Muscle layer of duodenum (tissue), 2 donors: ENCODE measurements at regions not wholly inside any gene's neighbourhood (a gene's known extent, or its start where the extent isn't known, plus 50 kb on each side); places are given as distances from the start of the nearest gene placed in this dataset.

ENCODE experiments used
- H3K27ac ChIP-seq: one replicate; pipeline ENCODE4 v1.7.0; 2013; ENCODE audit warnings: mild to moderate bottlenecking, low read length
- H3K27me3 ChIP-seq: one replicate; pipeline ENCODE4 v1.7.0; 2013; ENCODE audit warnings: low read depth, mild to moderate bottlenecking, control low read depth, low read length
- H3K36me3 ChIP-seq, 2 donors: one replicate each; pipeline ENCODE4 v1.7.0; 2013; ENCODE audit warnings: low read length in 2 of 2, control low read depth in 1 of 2, mild to moderate bottlenecking in 1 of 2; ENCODE audit not compliant: insufficient read depth in 2 of 2, control insufficient read depth in 1 of 2
- H3K4me1 ChIP-seq, 2 donors: one replicate each; pipeline ENCODE4 v1.7.0; 2013; ENCODE audit warnings: low read length in 2 of 2, mild to moderate bottlenecking in 2 of 2, control low read depth in 1 of 2, moderate library complexity in 1 of 2; ENCODE audit not compliant: insufficient read depth in 2 of 2, control insufficient read depth in 1 of 2
- H3K4me3 ChIP-seq, 2 donors: one replicate each; pipeline ENCODE4 v1.7.0; 2013; ENCODE audit warnings: low read length in 2 of 2, low read depth in 1 of 2, mild to moderate bottlenecking in 1 of 2
- H3K9me3 ChIP-seq, 2 donors: one replicate each; pipeline ENCODE4 v1.7.0; 2013; ENCODE audit warnings: low read length in 2 of 2, control low read depth in 1 of 2, mild to moderate bottlenecking in 1 of 2; ENCODE audit not compliant: control insufficient read depth in 1 of 2
- donor health status: healthy.

DNA sequence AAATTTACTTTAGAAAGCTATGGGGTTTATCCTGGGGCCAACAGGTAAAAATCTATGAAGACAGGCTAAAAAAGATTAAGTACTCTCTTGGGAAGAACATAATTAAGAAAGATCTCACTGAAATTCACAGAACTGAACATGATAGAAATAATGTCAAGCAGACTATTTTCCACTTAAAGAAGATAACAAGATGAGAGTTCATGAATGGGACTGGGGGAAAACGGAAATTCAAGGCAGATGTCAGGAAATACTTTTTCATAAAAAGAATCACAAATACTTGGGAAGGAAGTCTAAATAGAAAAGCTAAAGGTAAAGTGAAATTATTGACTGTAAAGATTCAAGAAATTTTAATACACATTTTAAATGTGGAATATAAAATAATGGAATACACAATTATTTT is 737.6 kb downstream of the EPHA3 start:
- no peaks in the 10 kb centered on the region for H3K27me3 ChIP-seq
- no peak overlapping the region for H3K27ac ChIP-seq
- no peak overlapping the region for H3K4me3 ChIP-seq

DNA sequence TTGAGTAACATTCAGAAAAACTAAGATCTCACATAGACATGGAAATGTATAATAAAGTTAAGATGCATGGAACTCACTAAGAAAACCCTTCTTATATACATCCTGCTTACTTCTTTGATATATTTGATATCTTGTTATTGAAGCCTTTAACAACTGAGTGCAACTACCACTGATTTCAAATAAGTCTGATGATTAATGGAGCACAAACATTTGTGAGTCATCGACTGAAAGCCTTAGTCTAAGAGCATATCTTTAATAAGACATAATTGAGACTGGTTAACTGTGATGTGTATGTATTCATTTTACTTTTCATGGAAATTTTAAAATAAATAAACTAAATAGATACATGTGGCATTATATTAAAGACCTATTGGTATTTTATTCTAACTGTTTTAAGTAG is 740.5 kb downstream of the EPHA3 start:
- no peaks in the 10 kb centered on the region for H3K27me3 ChIP-seq
- no peaks in the 10 kb centered on the region for H3K36me3 ChIP-seq
- H3K4me1 ChIP-seq, result no peaks in the 10 kb centered on the region
- peaks cover 0 to 3% of the 10 kb centered on the region in 2 donors for H3K9me3 ChIP-seq
- H3K4me3 ChIP-seq, result no peak overlapping the region
- H3K27ac ChIP-seq, result no peak overlapping the region

More for the DNA sequence above, 737.6 kb downstream of the EPHA3 start:
- Histone ChIP-seq H3K4me1 (no peaks in the 10 kb centered on the region), H3K36me3 (no peaks in the 10 kb centered on the region), H3K9me3 (peaks cover 0 to 3% of the 10 kb centered on the region in 2 donors)

DNA sequence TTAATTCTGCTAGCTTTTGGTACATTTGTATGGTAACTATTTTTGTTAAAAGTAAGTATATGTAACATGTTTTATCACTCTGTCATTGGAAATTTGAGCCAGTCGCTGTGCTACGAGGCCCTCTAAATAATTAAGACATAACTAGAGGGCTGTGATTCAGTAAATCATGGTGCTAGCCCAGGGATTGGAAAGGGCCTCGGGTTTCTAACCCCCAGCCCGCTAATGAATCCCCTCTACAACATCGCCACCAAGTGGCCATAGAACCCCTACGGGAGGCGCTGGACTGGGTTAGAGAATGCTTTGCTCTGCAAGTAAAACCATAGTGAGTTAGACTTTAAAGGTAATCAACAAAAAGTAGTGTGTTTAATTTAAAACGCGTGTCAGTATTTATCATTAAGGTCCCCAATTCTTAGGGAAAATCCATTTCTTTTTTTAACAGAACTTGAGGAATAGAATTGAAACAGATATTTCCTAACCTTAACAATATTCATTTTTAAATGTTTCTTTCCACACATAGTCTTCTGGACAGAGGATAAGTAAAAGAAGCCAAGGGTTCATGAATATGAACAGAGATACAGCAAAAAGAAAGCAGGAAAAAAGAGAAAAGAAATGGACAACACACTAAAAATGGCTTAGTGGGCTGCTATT is 744.7 kb downstream of the EPHA3 start:
- H3K27me3 ChIP-seq, result no peaks in the 10 kb centered on the region
- peaks cover 0 to 3% of the 10 kb centered on the region in 2 donors for H3K9me3 ChIP-seq
- no peaks in the 10 kb centered on the region for H3K4me1 ChIP-seq
- H3K4me3 ChIP-seq, result no peak overlapping the region
- no peaks in the 10 kb centered on the region for H3K36me3 ChIP-seq
- no peak overlapping the region for H3K27ac ChIP-seq

- no peak overlapping the region for H3K27ac ChIP-seq
- H3K27me3 ChIP-seq, result no peaks in the 10 kb centered on the region
- no peaks in the 10 kb centered on the region for H3K9me3 ChIP-seq
- no peak overlapping the region for H3K4me3 ChIP-seq
- H3K36me3 ChIP-seq, result no peaks in the 10 kb centered on the region
- no peaks in the 10 kb centered on the region for H3K4me1 ChIP-seq
Observed at GRCh38 chr3:89859757-89860156, 752.3 kb downstream of the EPHA3 start.

DNA sequence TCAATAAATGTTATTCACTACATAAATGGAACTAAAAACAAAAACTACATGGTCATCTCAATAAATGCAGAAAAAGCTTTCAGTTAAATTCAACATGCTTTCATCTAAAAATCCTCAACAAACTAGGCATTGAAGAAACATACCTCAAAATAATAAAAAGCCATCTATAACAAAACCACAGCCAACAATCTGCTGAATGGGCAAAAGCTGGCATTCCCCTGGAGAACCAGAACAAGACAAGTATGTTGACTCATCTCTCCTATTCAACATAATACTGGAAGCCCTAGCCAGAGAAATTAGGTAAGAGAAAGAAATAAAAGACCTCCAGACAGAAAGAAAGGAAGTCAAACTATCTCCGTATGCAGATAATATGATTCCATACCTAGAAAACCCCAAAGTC is 759.9 kb downstream of the EPHA3 start:
- no peaks in the 10 kb centered on the region for H3K9me3 ChIP-seq
- no peaks in the 10 kb centered on the region for H3K36me3 ChIP-seq
- no peaks in the 10 kb centered on the region for H3K4me1 ChIP-seq
- no peak overlapping the region for H3K4me3 ChIP-seq
- no peaks in the 10 kb centered on the region for H3K27me3 ChIP-seq
- H3K27ac ChIP-seq, result no peak overlapping the region

DNA sequence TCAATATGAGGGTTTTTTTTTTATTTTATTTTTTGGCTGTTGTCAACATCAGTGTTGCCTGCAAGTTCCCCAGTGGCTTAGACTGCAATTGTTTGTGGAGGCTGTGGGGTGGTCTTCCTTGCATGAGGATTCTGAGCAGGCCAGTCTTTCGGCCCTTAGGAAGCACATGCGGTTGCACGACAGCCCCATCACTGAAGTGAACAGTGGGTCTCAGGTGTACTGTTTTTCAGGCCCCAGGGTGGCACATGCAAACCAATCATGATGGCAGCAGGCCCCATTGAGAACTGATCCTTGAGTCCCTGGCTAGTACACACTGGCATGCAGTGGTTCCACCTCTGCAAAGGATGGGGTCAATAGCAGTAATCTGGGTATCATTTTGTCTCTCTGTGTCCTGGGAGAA is 768.7 kb downstream of the EPHA3 start:
- no peaks in the 10 kb centered on the region for H3K27me3 ChIP-seq
- no peaks in the 10 kb centered on the region for H3K36me3 ChIP-seq

GRCh38 chr3:89877230-89877629 is 769.8 kb downstream of the EPHA3 start:
- no peak overlapping the region for H3K4me3 ChIP-seq
- H3K9me3 ChIP-seq, result peaks cover 0 to 2% of the 10 kb centered on the region in 2 donors
- no peaks in the 10 kb centered on the region for H3K36me3 ChIP-seq
- H3K4me1 ChIP-seq, result no peaks in the 10 kb centered on the region
- no peak overlapping the region for H3K27ac ChIP-seq
- H3K27me3 ChIP-seq, result no peaks in the 10 kb centered on the region

More for the DNA sequence above, 768.7 kb downstream of the EPHA3 start:
- Histone ChIP-seq H3K4me1 (no peaks in the 10 kb centered on the region), H3K27ac (no peak overlapping the region), H3K9me3 (no peaks in the 10 kb centered on the region), H3K4me3 (no peak overlapping the region)

- no peaks in the 10 kb centered on the region for H3K4me1 ChIP-seq
- H3K9me3 ChIP-seq, result peaks cover 0 to 5% of the 10 kb centered on the region in 2 donors
- H3K4me3 ChIP-seq, result no peak overlapping the region
- H3K27ac ChIP-seq, result no peak overlapping the region
- no peaks in the 10 kb centered on the region for H3K27me3 ChIP-seq
- H3K36me3 ChIP-seq, result no peaks in the 10 kb centered on the region
Observed at GRCh38 chr3:89889386-89889785, 782.0 kb downstream of the EPHA3 start.

GRCh38 chr3:89908711-89909213 is 801.3 kb downstream of the EPHA3 start:
- Histone ChIP-seq H3K9me3 (peaks cover 5% of the 10 kb centered on the region in 2 donors), H3K27ac (no peak overlapping the region), H3K27me3 (no peaks in the 10 kb centered on the region), H3K4me1 (no peaks in the 10 kb centered on the region), H3K36me3 (no peaks in the 10 kb centered on the region), H3K4me3 (no peak overlapping the region)

DNA sequence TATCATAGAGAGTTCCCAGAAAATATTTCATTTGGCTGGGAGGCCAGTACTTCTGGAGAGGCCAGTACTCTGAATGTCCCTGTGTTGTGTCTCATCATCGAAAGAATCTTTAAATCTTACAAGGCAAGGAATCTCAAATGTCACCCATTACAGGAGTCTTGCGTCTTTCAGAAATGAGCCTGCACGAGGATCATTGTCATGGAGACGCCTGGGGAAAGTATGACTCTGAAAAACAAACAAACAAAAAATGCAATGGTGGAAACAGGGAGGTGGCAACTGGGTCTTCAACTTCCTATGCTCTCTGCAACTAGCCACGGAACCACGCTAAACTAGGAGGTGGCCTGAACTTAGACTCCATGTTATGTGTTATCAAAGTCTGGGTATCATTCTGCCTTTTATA is 804.6 kb downstream of the EPHA3 start:
- Histone ChIP-seq H3K36me3 (no peaks in the 10 kb centered on the region), H3K27me3 (no peaks in the 10 kb centered on the region), H3K4me1 (no peaks in the 10 kb centered on the region), H3K9me3 (peaks cover 0 to 6% of the 10 kb centered on the region in 2 donors), H3K27ac (no peak overlapping the region), H3K4me3 (no peak overlapping the region)

DNA sequence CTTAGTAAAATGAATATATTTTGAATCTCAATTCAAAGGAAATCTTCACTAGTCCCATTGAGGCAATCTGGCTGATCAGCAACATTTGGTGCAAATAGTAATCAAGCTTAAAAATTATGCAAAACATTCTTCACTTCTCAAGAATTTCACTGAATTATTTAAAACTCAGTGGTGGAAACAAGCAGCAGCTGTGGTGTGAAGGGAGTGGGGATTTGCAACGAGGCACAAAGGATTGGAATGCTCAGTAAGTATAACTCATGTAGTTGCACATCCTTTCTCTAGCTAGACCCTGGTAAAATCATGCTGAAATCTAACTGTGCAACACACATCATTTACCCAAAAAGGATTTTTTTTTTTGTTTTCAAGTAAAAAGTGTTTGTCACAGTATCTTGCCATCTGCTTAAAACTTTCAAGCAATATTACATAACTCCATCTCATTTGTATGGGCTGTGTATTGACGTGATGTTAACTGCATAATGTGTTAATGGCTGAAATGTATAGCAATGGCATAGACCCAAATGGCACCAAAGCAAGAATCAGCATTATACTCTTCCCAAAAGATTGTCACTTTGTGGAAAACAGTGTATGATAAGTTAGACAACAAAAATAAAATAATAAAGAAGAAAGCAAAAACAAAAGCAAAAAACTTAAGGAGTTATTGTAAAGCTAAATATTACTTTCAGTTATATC is 816.6 kb downstream of the EPHA3 start:
- Histone ChIP-seq H3K4me1 (no peaks in the 10 kb centered on the region), H3K4me3 (no peak overlapping the region), H3K36me3 (no peaks in the 10 kb centered on the region), H3K9me3 (no peaks in the 10 kb centered on the region), H3K27ac (no peak overlapping the region), H3K27me3 (no peaks in the 10 kb centered on the region)
